SU-DHL-6 (cell line): ENCODE measurements at regions not wholly inside any gene's neighbourhood (a gene's known extent, or its start where the extent isn't known, plus 50 kb on each side); places are given as distances from the start of the nearest gene placed in this dataset.

ENCODE experiments used
- H2AFZ ChIP-seq: fragments of 200-600 bp; sonication (generic); 2 replicates; pipeline ENCODE4 v1.6.1; 2014; ENCODE audit warnings: low read depth, mild to moderate bottlenecking, moderate library complexity, mixed read lengths, antibody characterized with exemption, low read length; ENCODE audit not compliant: severe bottlenecking
- H3F3A ChIP-seq: fragments of 200-600 bp; shearing (Covaris generic); 2 replicates; pipeline ENCODE4 v1.6.0; 2016; ENCODE audit warnings: antibody characterized with exemption, mild to moderate bottlenecking; ENCODE audit not compliant: insufficient read depth
- H3K27ac ChIP-seq: fragments of 200-600 bp; sonication (generic); 2 replicates; pipeline ENCODE4 v1.5.1; 2016; ENCODE audit warnings: low read depth, mild to moderate bottlenecking, low read length, moderate library complexity, mixed read lengths
- H3K27me3 ChIP-seq: fragments of 200-600 bp; sonication (generic), shearing (Covaris generic); 2 replicates; pipeline ENCODE4 v1.6.0; 2014; ENCODE audit warnings: mild to moderate bottlenecking, low read length
- H3K36me3 ChIP-seq: fragments of 200-600 bp; sonication (generic); 2 replicates; pipeline ENCODE4 v1.6.1; 2014; ENCODE audit warnings: mild to moderate bottlenecking, low read length, mixed read lengths
- H3K4me2 ChIP-seq: fragments of 300-600, 200-600 bp; shearing (Covaris generic), sonication (generic); 2 replicates; pipeline ENCODE4 v1.6.0; 2014; ENCODE audit warnings: low read length, low read depth, mild to moderate bottlenecking; ENCODE audit not compliant: poor library complexity, severe bottlenecking
- H3K4me3 ChIP-seq: fragments of 200-600 bp; sonication (generic); 2 replicates; pipeline ENCODE4 v1.5.1; 2014; ENCODE audit warnings: antibody characterized with exemption, low read length, mild to moderate bottlenecking, mixed read lengths; ENCODE audit not compliant: insufficient read depth, poor library complexity, severe bottlenecking
- H3K79me2 ChIP-seq: fragments of 200-600 bp; sonication (generic); 2 replicates; pipeline ENCODE4 v1.6.1; 2014; ENCODE audit warnings: mild to moderate bottlenecking, low read length, moderate library complexity; ENCODE audit not compliant: insufficient read depth
- H3K9ac ChIP-seq: fragments of 200-600 bp; sonication (generic); 2 replicates; pipeline ENCODE4 v1.7.0; 2014; ENCODE audit warnings: mild to moderate bottlenecking, low read length
- H3K9me2 ChIP-seq: fragments of 200-600 bp; sonication (generic); replicated peaks from 2 replicates; pipeline ENCODE4 v1.6.1; 2014; ENCODE audit warnings: low read length; ENCODE audit not compliant: insufficient read depth
- H3K9me3 ChIP-seq: fragments of 200-600 bp; sonication (generic); 2 replicates; pipeline ENCODE4 v1.6.1; 2014; ENCODE audit warnings: low read length, mixed read lengths; ENCODE audit not compliant: insufficient read depth
- H4K20me1 ChIP-seq: fragments of 200-600 bp; sonication (generic); 2 replicates; pipeline ENCODE4 v1.6.1; 2014; ENCODE audit warnings: low read depth, mild to moderate bottlenecking, antibody characterized with exemption, low read length, moderate library complexity, mixed read lengths
- CTCF ChIP-seq: fragments of 200-600 bp; sonication (generic); IDR thresholded peaks from one replicate; pipeline ENCODE4 v1.5.1; 2017; ENCODE audit warnings: antibody characterized with exemption, mild to moderate bottlenecking, low read length, moderate library complexity; ENCODE audit not compliant: insufficient read depth, poor library complexity, severe bottlenecking
- EZH2phosphoT487 ChIP-seq: fragments of 200-600 bp; sonication (generic), shearing (Covaris generic); conservative IDR thresholded peaks from 2 replicates; pipeline ENCODE4 v1.6.1; 2018; ENCODE audit warnings: mild to moderate bottlenecking, antibody characterized with exemption, low read length, moderate library complexity, mixed read lengths

- Histone ChIP-seq H3F3A (no peaks in the 10 kb centered on the region), H3K36me3 (no peaks in the 10 kb centered on the region), H4K20me1 (no peaks in the 10 kb centered on the region), H3K27ac (no peak overlapping the region), H3K9me2 (no peaks in the 10 kb centered on the region), H3K79me2 (no peaks in the 10 kb centered on the region), H3K27me3 (no peaks in the 10 kb centered on the region), H3K4me3 (no peak overlapping the region), H3K9me3 (no peaks in the 10 kb centered on the region), H3K9ac (no peak overlapping the region), H3K4me2 (no peak overlapping the region), H2AFZ (no peak overlapping the region)
- TF ChIP-seq EZH2phosphoT487 (no peak), CTCF (no peak)
Observed at GRCh38 chr5:52255308-52255707, 532.4 kb upstream of the ITGA1 start.

GRCh38 chr5:52262844-52263243 is 524.9 kb upstream of the ITGA1 start:
- H3K9ac ChIP-seq: no peak overlapping the region
- H3K9me2 ChIP-seq: no peaks in the 10 kb centered on the region
- H2AFZ ChIP-seq: no peak overlapping the region
- TF ChIP-seq EZH2phosphoT487 (no peak), CTCF (no peak)
- no peaks in the 10 kb centered on the region for H3F3A ChIP-seq
- H3K79me2 ChIP-seq: no peaks in the 10 kb centered on the region
- no peak overlapping the region for H3K27ac ChIP-seq
- no peaks in the 10 kb centered on the region for H3K27me3 ChIP-seq
- H3K9me3 ChIP-seq: no peaks in the 10 kb centered on the region
- no peak overlapping the region for H3K4me3 ChIP-seq
- no peaks in the 10 kb centered on the region for H3K36me3 ChIP-seq
- no peaks in the 10 kb centered on the region for H4K20me1 ChIP-seq
- H3K4me2 ChIP-seq: no peak overlapping the region

- no peak for TF ChIP-seq CTCF
- TF ChIP-seq EZH2phosphoT487: no peak
- Histone ChIP-seq H3K27ac (no peak overlapping the region), H3K4me3 (no peak overlapping the region), H3K4me2 (no peak overlapping the region), H3K79me2 (no peaks in the 10 kb centered on the region), H3K9me3 (no peaks in the 10 kb centered on the region), H3K9ac (no peak overlapping the region), H3K9me2 (no peaks in the 10 kb centered on the region), H3F3A (no peaks in the 10 kb centered on the region), H2AFZ (no peak overlapping the region), H4K20me1 (no peaks in the 10 kb centered on the region), H3K36me3 (no peaks in the 10 kb centered on the region), H3K27me3 (no peaks in the 10 kb centered on the region)
Observed at GRCh38 chr5:52269401-52269800, 518.3 kb upstream of the ITGA1 start.

GRCh38 chr5:52269859-52270258 is 517.9 kb upstream of the ITGA1 start:
- no peak overlapping the region for H3K4me3 ChIP-seq
- H3F3A ChIP-seq: no peaks in the 10 kb centered on the region
- H3K36me3 ChIP-seq: no peaks in the 10 kb centered on the region
- no peak overlapping the region for H3K4me2 ChIP-seq
- TF ChIP-seq EZH2phosphoT487 (no peak), CTCF (no peak)
- no peaks in the 10 kb centered on the region for H4K20me1 ChIP-seq
- no peaks in the 10 kb centered on the region for H3K9me2 ChIP-seq
- no peaks in the 10 kb centered on the region for H3K79me2 ChIP-seq
- H2AFZ ChIP-seq: no peak overlapping the region
- no peak overlapping the region for H3K27ac ChIP-seq
- no peak overlapping the region for H3K9ac ChIP-seq
- H3K27me3 ChIP-seq: no peaks in the 10 kb centered on the region
- no peaks in the 10 kb centered on the region for H3K9me3 ChIP-seq
